Mesendoderm (in vitro differentiated cells): ENCODE measurements at regions not wholly inside any gene's neighbourhood (a gene's known extent, or its start where the extent isn't known, plus 50 kb on each side); places are given as distances from the start of the nearest gene placed in this dataset.
"Not testable (repeated sequence)": the region's sequence is repeated elsewhere in the genome, so short reads cannot be mapped to it uniquely, and the experiment has no call there.

Source experiments
- DNase-seq: peaks from one replicate; pipeline ENCODE4 v3.0.0; 2013
- H2AK5ac ChIP-seq: 2 replicates; pipeline ENCODE4 v1.6.1; 2013; ENCODE audit warnings: low read length, inconsistent platforms
- H2BK120ac ChIP-seq: 2 replicates; pipeline ENCODE4 v1.6.1; 2013; ENCODE audit warnings: low read depth, mild to moderate bottlenecking, low read length, moderate library complexity, mixed read lengths
- H2BK15ac ChIP-seq: replicated peaks from 2 replicates; pipeline ENCODE4 v1.6.1; 2013; ENCODE audit warnings: low read depth, mild to moderate bottlenecking, moderate library complexity
- H2BK5ac ChIP-seq: 2 replicates; pipeline ENCODE4 v1.6.1; 2013; ENCODE audit warnings: low read length, inconsistent platforms
- H3K18ac ChIP-seq: 2 replicates; pipeline ENCODE4 v1.6.1; 2013; ENCODE audit warnings: mild to moderate bottlenecking, low read length, mixed read lengths
- H3K23ac ChIP-seq: one replicate; pipeline ENCODE4 v1.6.1; 2013; ENCODE audit warnings: low read length
- H3K27ac ChIP-seq: 2 replicates; pipeline ENCODE4 v1.5.1; 2013; ENCODE audit warnings: low read depth, mild to moderate bottlenecking, inconsistent platforms, low read length, moderate library complexity
- H3K27me3 ChIP-seq: 2 replicates; pipeline ENCODE4 v1.6.1; 2013; ENCODE audit warnings: low read length, control low read depth, mild to moderate bottlenecking, inconsistent platforms; ENCODE audit not compliant: insufficient read depth, poor library complexity
- H3K36me3 ChIP-seq: 2 replicates; pipeline ENCODE4 v1.6.1; 2013; ENCODE audit warnings: low read length, inconsistent platforms; ENCODE audit not compliant: control insufficient read depth, insufficient read depth
- H3K4ac ChIP-seq: one replicate; pipeline ENCODE4 v1.6.1; 2013; ENCODE audit warnings: low read depth, mild to moderate bottlenecking, low read length, moderate library complexity
- H3K4me1 ChIP-seq: 2 replicates; pipeline ENCODE4 v1.6.1; 2013; ENCODE audit warnings: low read depth, low read length, inconsistent platforms; ENCODE audit not compliant: control insufficient read depth
- H3K4me2 ChIP-seq: 2 replicates; pipeline ENCODE4 v1.6.1; 2013; ENCODE audit warnings: low read length
- H3K4me3 ChIP-seq: 2 replicates; pipeline ENCODE4 v1.5.1; 2013; ENCODE audit warnings: mild to moderate bottlenecking, low read length
- H3K56ac ChIP-seq: one replicate; pipeline ENCODE4 v1.6.1; 2013; ENCODE audit warnings: low read length
- H3K79me1 ChIP-seq: 2 replicates; pipeline ENCODE4 v1.6.1; 2013; ENCODE audit warnings: low read length, inconsistent platforms
- H3K79me2 ChIP-seq: 2 replicates; pipeline ENCODE4 v1.6.1; 2013; ENCODE audit warnings: mild to moderate bottlenecking, low read length; ENCODE audit not compliant: control insufficient read depth, insufficient read depth
- H3K9ac ChIP-seq: 2 replicates; pipeline ENCODE4 v1.6.1; 2013; ENCODE audit warnings: low read length, inconsistent platforms
- H4K5ac ChIP-seq: one replicate; pipeline ENCODE4 v1.6.1; 2013; ENCODE audit warnings: low read length
- H4K8ac ChIP-seq: one replicate; pipeline ENCODE4 v1.6.1; 2013; ENCODE audit warnings: low read depth, mild to moderate bottlenecking, control low read depth, low read length, moderate library complexity
- WGBS: extraction: QIAGEN DNeasy Blood & Tissue Kit; methylation state at CpG from one replicate; pipeline ENCODE4 v1.1.7; 2013; ENCODE audit warnings: low lambda C conversion rate, missing lambda C conversion rate; ENCODE audit not compliant: insufficient coverage; ENCODE audit errors: extremely low coverage; 5-methylcytosine and 5-hydroxymethylcytosine counted together

- no CpG with 5 or more reads among the region's 2 CpGs for WGBS
- no peaks in the 10 kb centered on the region for H3K36me3 ChIP-seq
- H3K4me2 ChIP-seq = no peak overlapping the region
- H3K4me3 ChIP-seq = no peak overlapping the region
- DNase-seq = no peak
- no peak overlapping the region for H3K4ac ChIP-seq
- H3K27ac ChIP-seq = no peak overlapping the region
- H2BK15ac ChIP-seq = no peak overlapping the region
- no peak overlapping the region for H2AK5ac ChIP-seq
- no peak overlapping the region for H3K18ac ChIP-seq
- no peaks in the 10 kb centered on the region for H3K4me1 ChIP-seq
- H3K23ac ChIP-seq = no peak overlapping the region
- H3K79me1 ChIP-seq = no peaks in the 10 kb centered on the region
- no peaks in the 10 kb centered on the region for H3K79me2 ChIP-seq
- H4K5ac ChIP-seq = no peak overlapping the region
- no peak overlapping the region for H2BK120ac ChIP-seq
- no peak overlapping the region for H4K8ac ChIP-seq
- no peak overlapping the region for H3K9ac ChIP-seq
- H2BK5ac ChIP-seq = no peak overlapping the region
- no peaks in the 10 kb centered on the region for H3K27me3 ChIP-seq
- no peak overlapping the region for H3K56ac ChIP-seq
Measured at GRCh38 chr6:156197513-156197912, 579.7 kb upstream of the ARID1B start.

DNA sequence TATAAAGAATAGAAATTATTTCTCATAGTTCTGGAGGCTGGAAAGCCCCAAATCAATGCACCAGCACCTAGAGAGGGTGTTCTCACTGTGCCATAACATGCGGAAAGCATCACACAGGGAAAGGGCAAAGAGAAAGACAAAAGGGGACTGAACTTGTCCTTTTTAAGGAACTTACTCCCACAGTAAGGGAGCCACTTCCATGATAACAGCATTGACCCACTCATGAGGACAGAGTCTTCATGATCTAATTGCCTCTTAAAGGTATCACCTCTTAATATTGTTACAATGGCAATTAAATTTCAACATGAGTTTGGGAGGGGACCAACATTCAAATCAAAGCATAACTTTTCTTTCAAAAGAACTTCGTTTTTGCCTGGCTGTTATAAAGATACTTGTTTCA lies 582.2 kb upstream of the ARID1B start:
- Histone ChIP-seq H4K8ac (no peak overlapping the region), H3K9ac (no peak overlapping the region), H3K36me3 (no peaks in the 10 kb centered on the region), H3K79me1 (no peaks in the 10 kb centered on the region), H4K5ac (no peak overlapping the region), H2BK15ac (no peak overlapping the region), H2BK120ac (no peak overlapping the region), H3K27ac (no peak overlapping the region), H3K79me2 (no peaks in the 10 kb centered on the region), H3K4me1 (no peaks in the 10 kb centered on the region), H2AK5ac (no peak overlapping the region), H3K18ac (no peak overlapping the region), H3K23ac (no peak overlapping the region), H3K4me3 (no peak overlapping the region), H3K27me3 (no peaks in the 10 kb centered on the region), H2BK5ac (no peak overlapping the region), H3K4me2 (no peak overlapping the region), H3K4ac (no peak overlapping the region), H3K56ac (no peak overlapping the region)
- WGBS = no CpG with 5 or more reads among the region's 2 CpGs
- DNase-seq = no peak

GRCh38 chr6:156193381-156193780 lies 583.8 kb upstream of the ARID1B start:
- no peaks in the 10 kb centered on the region for H3K79me2 ChIP-seq
- H2BK5ac ChIP-seq = no peak overlapping the region
- no peak overlapping the region for H3K18ac ChIP-seq
- no peaks in the 10 kb centered on the region for H3K36me3 ChIP-seq
- no peak overlapping the region for H3K27ac ChIP-seq
- no peak overlapping the region for H4K5ac ChIP-seq
- H3K4ac ChIP-seq = no peak overlapping the region
- no CpG with 5 or more reads among the region's 4 CpGs for WGBS
- H2BK120ac ChIP-seq = no peak overlapping the region
- no peak overlapping the region for H3K23ac ChIP-seq
- no peaks in the 10 kb centered on the region for H3K4me1 ChIP-seq
- no peak overlapping the region for H2AK5ac ChIP-seq
- no peak overlapping the region for H4K8ac ChIP-seq
- H3K56ac ChIP-seq = no peak overlapping the region
- no peak overlapping the region for H2BK15ac ChIP-seq
- H3K27me3 ChIP-seq = no peaks in the 10 kb centered on the region
- no peak for DNase-seq
- no peak overlapping the region for H3K4me2 ChIP-seq
- no peaks in the 10 kb centered on the region for H3K79me1 ChIP-seq
- no peak overlapping the region for H3K9ac ChIP-seq
- no peak overlapping the region for H3K4me3 ChIP-seq

DNA sequence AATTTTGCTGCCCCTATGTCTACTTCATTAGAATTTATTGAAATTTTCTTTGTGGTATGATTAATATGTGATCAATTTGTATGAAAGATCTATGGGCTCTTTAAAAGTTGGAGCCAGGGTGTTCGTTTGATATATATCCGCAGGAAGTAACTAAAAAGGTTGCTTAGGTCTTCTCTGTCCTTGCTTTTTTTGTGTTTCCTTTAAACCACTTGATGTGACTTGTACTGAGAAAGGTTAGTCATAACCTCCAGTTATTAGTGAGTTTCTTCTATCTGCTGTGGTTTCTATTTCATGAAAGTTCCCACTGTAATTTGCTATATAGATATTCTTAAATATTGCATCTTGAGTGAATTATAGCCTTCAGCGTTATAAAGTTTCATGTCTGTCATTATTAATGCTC lies 585.3 kb upstream of the ARID1B start:
- no peak overlapping the region for H3K4me3 ChIP-seq
- H3K18ac ChIP-seq = no peak overlapping the region
- no peak overlapping the region for H4K8ac ChIP-seq
- H3K36me3 ChIP-seq = no peaks in the 10 kb centered on the region
- H3K4me1 ChIP-seq = no peaks in the 10 kb centered on the region
- H3K4ac ChIP-seq = no peak overlapping the region
- no peak overlapping the region for H2BK120ac ChIP-seq
- H4K5ac ChIP-seq = no peak overlapping the region
- H2AK5ac ChIP-seq = no peak overlapping the region
- no CpG with 5 or more reads among the region's 3 CpGs for WGBS
- H2BK5ac ChIP-seq = no peak overlapping the region
- no peak overlapping the region for H3K27ac ChIP-seq
- H3K4me2 ChIP-seq = no peak overlapping the region
- H2BK15ac ChIP-seq = no peak overlapping the region
- H3K79me1 ChIP-seq = no peaks in the 10 kb centered on the region
- H3K27me3 ChIP-seq = no peaks in the 10 kb centered on the region
- no peak overlapping the region for H3K9ac ChIP-seq
- H3K56ac ChIP-seq = no peak overlapping the region
- H3K79me2 ChIP-seq = no peaks in the 10 kb centered on the region
- no peak overlapping the region for H3K23ac ChIP-seq
- DNase-seq = no peak

GRCh38 chr6:156191390-156191789 lies 585.8 kb upstream of the ARID1B start:
- H3K79me2 ChIP-seq, H2BK15ac ChIP-seq, H3K4ac ChIP-seq, H3K4me2 ChIP-seq, H3K23ac ChIP-seq, H3K27me3 ChIP-seq, H2BK5ac ChIP-seq, H4K8ac ChIP-seq, H3K79me1 ChIP-seq, H3K9ac ChIP-seq, H3K56ac ChIP-seq, H3K27ac ChIP-seq, H2AK5ac ChIP-seq, DNase-seq, H3K18ac ChIP-seq, H3K4me1 ChIP-seq, H2BK120ac ChIP-seq, H4K5ac ChIP-seq, H3K36me3 ChIP-seq, H3K4me3 ChIP-seq: not testable (repeated sequence)

DNA sequence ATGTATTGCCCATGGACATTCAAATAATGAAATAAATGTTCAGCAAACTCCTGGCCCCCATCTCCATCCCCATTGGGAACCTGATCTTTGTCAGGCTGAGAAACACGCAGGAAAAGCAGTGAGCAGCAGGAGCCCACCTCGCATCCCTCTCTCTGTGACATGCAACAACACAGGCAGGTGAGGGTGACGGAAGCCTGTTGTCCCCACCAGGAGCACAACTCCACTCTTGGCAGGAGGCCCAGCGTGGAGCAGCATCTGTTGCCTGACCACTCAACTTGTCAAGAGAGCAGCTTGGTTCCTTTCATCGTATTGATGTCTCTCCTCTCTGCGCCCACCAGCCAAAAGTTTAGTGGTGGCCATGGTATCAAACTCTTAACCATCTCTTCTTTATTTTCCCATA lies 586.9 kb upstream of the ARID1B start:
- no peaks in the 10 kb centered on the region for H3K79me1 ChIP-seq
- DNase-seq = no peak
- no peaks in the 10 kb centered on the region for H3K79me2 ChIP-seq

More for the DNA sequence above, 586.9 kb upstream of the ARID1B start:
- Histone ChIP-seq H2BK120ac (no peak overlapping the region), H3K27me3 (no peaks in the 10 kb centered on the region), H4K5ac (no peak overlapping the region), H3K4me2 (no peak overlapping the region), H3K4me1 (no peaks in the 10 kb centered on the region), H3K4me3 (no peak overlapping the region), H4K8ac (no peak overlapping the region), H3K27ac (no peak overlapping the region), H3K18ac (no peak overlapping the region), H3K56ac (no peak overlapping the region), H3K4ac (no peak overlapping the region), H2BK5ac (no peak overlapping the region), H3K36me3 (no peaks in the 10 kb centered on the region), H3K23ac (no peak overlapping the region), H3K9ac (no peak overlapping the region), H2BK15ac (no peak overlapping the region), H2AK5ac (no peak overlapping the region)
- no CpG with 5 or more reads among the region's 6 CpGs for WGBS
